ENCODE measurements at regions not wholly inside any gene's neighbourhood (a gene's known extent, or its start where the extent isn't known, plus 50 kb on each side); places are given as distances from the start of the nearest gene placed in this dataset.

DNA sequence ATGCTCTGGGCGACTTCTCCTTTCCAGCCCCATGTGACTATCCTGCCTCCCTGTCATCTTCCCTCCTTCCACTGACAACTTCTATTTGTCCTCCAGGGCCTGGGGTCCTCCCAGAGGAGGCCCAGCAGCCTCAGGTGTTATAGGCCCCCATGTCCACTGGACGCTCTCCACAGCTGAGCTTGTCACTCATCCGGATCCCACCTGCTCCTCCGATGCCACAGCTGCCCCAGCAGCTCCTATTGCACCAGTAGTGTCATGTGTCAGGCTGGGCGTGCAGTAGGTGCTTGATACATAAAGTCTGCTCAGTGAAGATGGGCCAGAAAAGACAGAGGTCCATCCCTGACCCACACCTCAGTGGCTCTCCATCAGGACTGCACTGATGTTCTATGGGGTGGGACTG, 305.7 kb upstream of the MYT1L start:
- no peaks in the 10 kb centered on the region for H3K4me1 ChIP-seq (ENCODE audit: control insufficient read depth in 1 of 2, low read depth in 2 of 2)
- no peak overlapping the region for H3K4me3 ChIP-seq
- no peaks in the 10 kb centered on the region for H3K27me3 ChIP-seq (replicated peaks; ENCODE audit: insufficient read depth)
- no peak for DNase-seq (ENCODE audit: low spot score)
- no peaks in the 10 kb centered on the region for H3K36me3 ChIP-seq
- ATAC-seq (ENCODE audit: insufficient number of reproducible peaks, low FRiP score, low read depth), result no peak
- H3K27ac ChIP-seq, result no peak overlapping the region
- H3K9me3 ChIP-seq, result no peaks in the 10 kb centered on the region
- TF ChIP-seq, protein P1, sequence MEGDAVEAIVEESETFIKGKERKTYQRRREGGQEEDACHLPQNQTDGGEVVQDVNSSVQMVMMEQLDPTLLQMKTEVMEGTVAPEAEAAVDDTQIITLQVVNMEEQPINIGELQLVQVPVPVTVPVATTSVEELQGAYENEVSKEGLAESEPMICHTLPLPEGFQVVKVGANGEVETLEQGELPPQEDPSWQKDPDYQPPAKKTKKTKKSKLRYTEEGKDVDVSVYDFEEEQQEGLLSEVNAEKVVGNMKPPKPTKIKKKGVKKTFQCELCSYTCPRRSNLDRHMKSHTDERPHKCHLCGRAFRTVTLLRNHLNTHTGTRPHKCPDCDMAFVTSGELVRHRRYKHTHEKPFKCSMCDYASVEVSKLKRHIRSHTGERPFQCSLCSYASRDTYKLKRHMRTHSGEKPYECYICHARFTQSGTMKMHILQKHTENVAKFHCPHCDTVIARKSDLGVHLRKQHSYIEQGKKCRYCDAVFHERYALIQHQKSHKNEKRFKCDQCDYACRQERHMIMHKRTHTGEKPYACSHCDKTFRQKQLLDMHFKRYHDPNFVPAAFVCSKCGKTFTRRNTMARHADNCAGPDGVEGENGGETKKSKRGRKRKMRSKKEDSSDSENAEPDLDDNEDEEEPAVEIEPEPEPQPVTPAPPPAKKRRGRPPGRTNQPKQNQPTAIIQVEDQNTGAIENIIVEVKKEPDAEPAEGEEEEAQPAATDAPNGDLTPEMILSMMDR (IDR thresholded peaks at IDR 0.05), result no peak

DNA sequence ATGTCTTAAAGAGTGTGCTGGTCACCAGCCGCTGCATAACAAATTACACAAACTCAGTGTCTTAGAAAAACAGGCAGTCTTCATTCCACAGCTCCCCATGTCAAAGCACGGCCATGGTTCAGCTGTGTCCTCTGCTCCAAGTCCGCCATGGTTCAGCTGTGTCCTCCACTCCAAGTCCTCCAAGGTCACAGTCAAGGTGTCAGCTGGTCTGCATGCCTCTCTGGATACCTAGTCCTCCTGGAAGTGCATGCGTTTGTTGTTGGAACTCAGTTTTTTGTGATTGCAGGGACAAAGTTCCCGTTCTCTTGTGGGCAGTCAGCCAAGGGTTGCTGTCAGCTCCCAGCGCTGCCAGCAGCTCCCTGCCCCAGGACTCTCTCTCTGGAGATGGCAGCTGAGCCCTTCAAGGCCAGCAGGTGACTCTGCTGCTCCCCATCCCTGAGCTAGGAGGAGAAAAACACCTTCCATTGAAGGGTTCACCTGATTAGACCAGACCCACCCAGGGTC, 304.0 kb upstream of the MYT1L start:
- no peak for ATAC-seq (ENCODE audit: insufficient number of reproducible peaks, low FRiP score, low read depth)
- TF ChIP-seq, protein P1 (IDR thresholded peaks at IDR 0.05), result no peak

DNA sequence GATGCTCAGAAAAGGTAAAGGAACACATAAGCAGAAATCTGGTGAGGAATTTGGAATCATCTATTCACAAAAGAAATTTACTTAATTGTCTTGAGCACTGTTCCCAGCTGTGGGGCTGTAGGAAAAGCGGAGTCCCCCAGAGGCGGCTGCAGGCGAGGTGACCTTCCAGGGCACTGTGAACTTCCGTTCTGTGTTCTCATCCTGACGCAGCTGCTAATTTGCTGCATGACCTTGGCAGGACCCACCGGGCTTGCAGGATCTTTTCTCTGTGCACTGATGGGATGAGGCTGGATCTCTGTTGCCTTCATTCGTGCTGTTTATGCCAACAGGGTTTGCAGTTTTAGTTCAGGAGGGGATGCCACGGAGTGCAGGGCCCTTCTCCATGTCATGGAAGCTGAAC, 301.9 kb upstream of the MYT1L start:
- Histone ChIP-seq H3K4me1 (ENCODE audit: control insufficient read depth in 1 of 2, low read depth in 2 of 2) (no peaks in the 10 kb centered on the region), H3K36me3 (no peaks in the 10 kb centered on the region), H3K27ac (no peak overlapping the region), H3K27me3 (replicated peaks; ENCODE audit: insufficient read depth) (no peaks in the 10 kb centered on the region), H3K9me3 (no peaks in the 10 kb centered on the region), H3K4me3 (no peak overlapping the region)
- DNase-seq (ENCODE audit: low spot score), result no peak
- TF ChIP-seq, protein P1 (IDR thresholded peaks at IDR 0.05), result no peak
- no peak for ATAC-seq (ENCODE audit: insufficient number of reproducible peaks, low FRiP score, low read depth)

More for the DNA sequence above, 304.0 kb upstream of the MYT1L start:
- no peaks in the 10 kb centered on the region for H3K4me1 ChIP-seq (ENCODE audit: control insufficient read depth in 1 of 2, low read depth in 2 of 2)
- H3K27ac ChIP-seq, result no peak overlapping the region
- no peaks in the 10 kb centered on the region for H3K27me3 ChIP-seq (replicated peaks; ENCODE audit: insufficient read depth)
- no peak overlapping the region for H3K4me3 ChIP-seq
- H3K36me3 ChIP-seq, result no peaks in the 10 kb centered on the region
- no peak for DNase-seq (ENCODE audit: low spot score)
- no peaks in the 10 kb centered on the region for H3K9me3 ChIP-seq

DNA sequence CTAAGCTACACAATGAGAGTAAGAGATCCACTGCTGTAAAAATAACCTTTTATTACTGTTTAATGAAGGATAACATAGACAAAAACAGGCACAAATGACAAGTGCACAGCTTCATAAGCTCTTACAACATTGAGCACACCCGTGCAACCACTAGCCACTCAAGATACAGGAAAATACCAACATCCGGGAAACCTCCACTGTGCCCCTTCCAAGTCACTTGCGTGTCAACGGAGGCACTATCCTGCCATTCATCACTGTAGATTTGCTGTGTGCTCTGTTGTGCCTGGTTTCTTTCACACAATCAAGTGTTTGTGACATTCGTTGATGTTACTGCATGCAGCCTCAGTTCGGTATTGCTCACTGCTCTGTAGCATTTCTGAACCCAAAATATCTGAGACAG, 292.9 kb upstream of the MYT1L start:
- H3K4me1 ChIP-seq (ENCODE audit: control insufficient read depth in 1 of 2, low read depth in 2 of 2), result no peaks in the 10 kb centered on the region
- TF ChIP-seq, protein P1 (IDR thresholded peaks at IDR 0.05), result no peak
- H3K27me3 ChIP-seq (replicated peaks; ENCODE audit: insufficient read depth), result no peaks in the 10 kb centered on the region
- DNase-seq (ENCODE audit: low spot score) (no peak), ATAC-seq (ENCODE audit: insufficient number of reproducible peaks, low FRiP score, low read depth) (no peak)
- no peak overlapping the region for H3K4me3 ChIP-seq
- H3K36me3 ChIP-seq, result no peaks in the 10 kb centered on the region
- H3K27ac ChIP-seq, result no peak overlapping the region
- H3K9me3 ChIP-seq, result no peaks in the 10 kb centered on the region

DNA sequence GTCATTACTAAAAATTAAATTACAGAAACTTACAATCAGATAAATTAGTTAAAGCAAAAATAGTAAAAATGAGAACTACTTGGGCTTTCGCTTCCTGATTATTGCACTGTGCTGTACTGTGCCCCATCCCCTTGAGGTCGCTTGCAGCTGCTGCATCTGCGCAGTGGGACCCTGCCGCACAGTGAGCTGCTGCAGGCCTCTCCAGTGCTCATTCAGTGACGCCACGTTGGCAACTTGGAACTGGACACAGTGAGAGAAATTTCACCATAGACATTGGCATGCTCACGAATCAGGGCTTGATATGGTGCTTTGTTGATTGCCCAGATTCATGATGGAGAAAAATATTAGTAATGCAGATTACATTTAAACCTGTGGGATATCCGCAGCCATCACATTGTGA, 290.8 kb upstream of the MYT1L start:
- Histone ChIP-seq H3K27ac (no peak overlapping the region), H3K4me3 (no peak overlapping the region), H3K27me3 (replicated peaks; ENCODE audit: insufficient read depth) (no peaks in the 10 kb centered on the region), H3K4me1 (ENCODE audit: control insufficient read depth in 1 of 2, low read depth in 2 of 2) (no peaks in the 10 kb centered on the region), H3K9me3 (no peaks in the 10 kb centered on the region), H3K36me3 (no peaks in the 10 kb centered on the region)
- TF ChIP-seq, protein P1 (IDR thresholded peaks at IDR 0.05), result no peak
- ATAC-seq (ENCODE audit: insufficient number of reproducible peaks, low FRiP score, low read depth) (no peak), DNase-seq (ENCODE audit: low spot score) (no peak)
